Jurkat, Clone E6-1 (cell line): ENCODE measurements at regions not wholly inside any gene's neighbourhood (a gene's known extent, or its start where the extent isn't known, plus 50 kb on each side); places are given as distances from the start of the nearest gene placed in this dataset.
"Not testable (repeated sequence)": the region's sequence is repeated elsewhere in the genome, so short reads cannot be mapped to it uniquely, and the experiment has no call there.

Source experiments
- DNase-seq: peaks from one replicate; pipeline ENCODE4 v3.0.0-alpha.2; 2011; ENCODE audit warnings: low read depth, low spot score
- H3K4me3 ChIP-seq: 2 replicates; pipeline ENCODE4 v1.5.1; 2011; ENCODE audit warnings: mild to moderate bottlenecking, low read length, control low read depth, moderate library complexity

DNA sequence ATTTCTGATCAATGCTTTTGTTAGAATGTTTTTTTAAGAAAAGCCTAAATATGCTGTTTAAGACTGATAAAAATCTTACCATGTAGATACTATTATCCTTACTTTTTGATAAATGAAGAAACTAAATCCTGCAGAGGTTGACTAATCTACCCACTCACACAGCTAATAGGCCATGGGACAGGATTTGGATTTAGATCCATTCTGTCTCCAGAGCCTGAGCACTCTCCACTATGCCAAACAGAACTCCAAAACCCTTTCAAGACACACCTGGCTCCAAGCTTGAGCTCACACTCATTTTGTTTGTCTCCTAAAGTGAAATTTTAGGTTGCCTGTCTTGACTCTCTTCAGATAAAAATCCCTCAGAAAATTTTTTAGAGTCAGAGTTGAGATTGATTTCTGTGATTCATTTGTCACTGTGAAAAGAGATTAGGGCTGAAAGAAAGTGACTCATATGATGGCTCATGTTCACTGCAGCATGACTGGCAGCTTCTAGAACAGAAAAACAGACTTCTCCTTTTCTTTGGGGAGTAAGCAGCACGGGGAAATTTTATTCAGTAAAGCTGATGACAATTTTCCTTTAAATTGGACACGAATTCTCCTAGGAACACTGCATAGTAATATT lies 132.3 kb upstream of the POT1 start:
- H3K4me3 ChIP-seq = no peak overlapping the region
- no peak for DNase-seq

DNA sequence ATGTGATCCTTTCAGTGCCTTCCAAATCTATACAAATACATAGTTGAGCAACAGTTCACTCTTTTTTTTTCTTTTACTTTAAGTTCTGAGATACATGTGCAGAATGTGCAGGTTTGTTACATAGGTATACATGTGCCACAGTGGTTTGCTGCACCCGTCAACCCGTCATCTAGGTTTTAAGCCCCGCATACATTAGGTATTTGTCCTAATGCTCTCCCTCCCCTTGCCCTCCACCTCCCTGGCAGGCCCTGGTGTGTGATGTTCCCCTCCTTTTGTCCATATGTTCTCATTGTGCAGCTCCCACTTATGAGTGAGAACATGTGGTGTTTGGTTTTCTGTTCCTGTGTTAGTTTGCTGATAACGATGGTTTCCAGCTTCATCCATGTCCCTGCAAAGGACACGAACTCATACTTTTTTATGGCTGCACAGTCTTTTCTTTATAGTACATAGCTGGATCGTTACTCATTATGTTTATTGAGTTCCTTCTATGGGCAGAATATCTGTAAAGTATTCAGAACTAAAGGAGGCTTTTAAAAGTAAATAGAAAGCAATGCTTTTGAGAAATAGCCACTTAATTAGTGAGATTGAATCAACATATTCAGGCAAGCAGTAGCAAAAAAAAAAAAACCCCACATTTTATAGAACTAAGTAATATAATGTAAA lies 131.6 kb upstream of the POT1 start:
- not testable (repeated sequence) for H3K4me3 ChIP-seq, DNase-seq

DNA sequence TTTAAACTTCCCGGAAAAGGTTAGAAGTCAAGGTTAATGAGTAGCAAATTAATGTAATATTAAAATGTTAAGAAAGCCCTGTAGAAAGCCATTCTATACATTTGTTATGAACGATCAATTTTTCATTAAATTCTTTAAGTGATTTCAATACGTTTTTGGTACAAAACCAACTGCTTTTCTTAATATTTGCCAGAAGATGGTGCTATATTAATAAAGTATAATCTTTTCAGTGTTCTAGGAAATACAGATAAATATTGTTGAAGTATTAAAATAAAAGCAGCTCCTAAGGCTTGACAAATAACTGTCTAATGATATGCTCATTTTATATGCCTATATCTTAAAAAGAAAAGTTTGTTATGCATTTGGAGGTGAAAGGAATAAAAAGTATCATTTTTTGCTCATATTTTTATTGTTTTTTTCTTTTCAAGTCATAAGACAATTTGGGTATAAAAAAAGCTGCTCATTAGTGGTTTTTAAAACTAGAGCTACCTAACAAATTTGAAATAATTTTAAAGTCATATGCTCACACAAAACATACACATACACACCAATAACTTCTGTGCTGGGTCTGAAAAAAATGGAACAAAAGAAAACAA lies 130.3 kb upstream of the POT1 start:
- DNase-seq = no peak
- no peak overlapping the region for H3K4me3 ChIP-seq

DNA sequence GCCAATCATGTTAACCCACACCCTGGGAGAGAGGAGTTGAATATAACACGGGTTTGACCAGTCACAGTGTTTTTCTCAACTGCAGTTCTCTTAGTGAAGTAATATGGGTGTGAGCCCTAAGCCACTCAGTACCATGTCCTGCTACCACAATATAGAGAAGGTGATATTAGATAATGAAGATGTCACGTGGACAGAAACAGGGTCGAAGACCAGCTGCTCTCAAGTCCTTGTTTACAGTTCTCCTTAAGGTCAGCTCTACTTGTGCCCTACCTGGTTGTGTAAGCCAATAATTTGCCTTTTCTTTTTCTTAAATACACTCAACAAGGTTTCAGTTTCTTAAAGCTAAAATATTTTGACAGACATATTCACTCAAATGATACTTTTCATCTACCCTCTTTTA lies 128.3 kb upstream of the POT1 start:
- no peak for DNase-seq
- no peak overlapping the region for H3K4me3 ChIP-seq

DNA sequence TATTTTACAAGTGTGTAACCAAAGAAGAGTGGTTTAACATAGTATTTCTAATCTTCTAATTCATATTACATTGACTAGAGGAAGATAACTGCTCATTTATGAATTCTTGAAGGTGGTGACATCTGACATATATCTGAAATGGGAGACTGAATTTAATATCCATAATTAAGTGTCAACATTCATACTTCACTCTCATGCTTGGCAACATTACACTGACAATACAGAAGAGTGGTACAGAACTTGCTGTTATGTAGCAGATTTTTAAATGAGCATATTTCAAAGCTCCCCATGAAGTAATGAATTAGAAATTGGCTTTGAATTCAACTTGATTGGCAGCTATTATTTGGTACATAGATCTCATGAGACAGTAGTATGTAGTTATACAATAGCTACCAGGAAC lies 125.8 kb upstream of the POT1 start:
- H3K4me3 ChIP-seq = no peak overlapping the region
- DNase-seq = no peak

DNA sequence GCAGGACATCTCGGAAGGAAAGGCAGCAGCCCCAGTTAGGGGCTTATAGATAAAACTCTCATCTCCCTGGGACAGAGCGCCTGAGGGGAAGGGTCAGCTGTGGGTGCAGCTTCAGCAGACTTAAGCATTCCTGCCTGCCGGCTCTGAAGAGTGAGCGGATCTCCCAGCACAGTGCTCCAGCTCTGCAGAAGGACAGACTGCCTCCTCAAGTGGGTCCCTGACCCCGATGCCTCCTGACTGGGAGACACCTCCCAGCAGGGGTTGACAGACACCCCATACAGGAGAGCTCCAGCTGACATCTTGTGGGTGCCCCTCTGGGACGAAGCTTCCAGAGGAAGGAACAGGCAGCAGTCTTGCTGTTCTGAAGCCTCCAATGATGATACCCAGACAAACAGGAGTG lies 117.1 kb upstream of the POT1 start:
- H3K4me3 ChIP-seq = no peak overlapping the region
- no peak for DNase-seq

DNA sequence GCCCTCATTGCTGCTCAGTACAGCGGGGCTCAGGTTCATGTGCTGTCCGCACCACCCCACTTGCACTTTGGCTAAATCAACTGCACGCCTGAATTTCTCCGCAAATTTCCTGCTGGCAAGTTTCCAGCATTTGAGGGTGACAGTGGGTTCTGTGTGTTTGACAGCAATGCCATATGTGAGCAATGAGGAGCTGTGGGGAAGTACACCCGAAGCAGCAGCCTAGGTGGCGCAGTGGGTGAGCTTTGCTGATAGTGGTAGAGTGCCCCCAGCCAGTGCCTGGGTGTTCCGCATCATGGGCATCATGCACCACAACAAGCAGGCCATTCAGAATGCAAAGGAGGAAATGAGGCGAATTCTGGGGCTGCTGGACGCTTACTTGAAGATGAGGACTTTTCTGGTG lies 103.9 kb upstream of the POT1 start:
- DNase-seq = no peak
- no peak overlapping the region for H3K4me3 ChIP-seq

DNA sequence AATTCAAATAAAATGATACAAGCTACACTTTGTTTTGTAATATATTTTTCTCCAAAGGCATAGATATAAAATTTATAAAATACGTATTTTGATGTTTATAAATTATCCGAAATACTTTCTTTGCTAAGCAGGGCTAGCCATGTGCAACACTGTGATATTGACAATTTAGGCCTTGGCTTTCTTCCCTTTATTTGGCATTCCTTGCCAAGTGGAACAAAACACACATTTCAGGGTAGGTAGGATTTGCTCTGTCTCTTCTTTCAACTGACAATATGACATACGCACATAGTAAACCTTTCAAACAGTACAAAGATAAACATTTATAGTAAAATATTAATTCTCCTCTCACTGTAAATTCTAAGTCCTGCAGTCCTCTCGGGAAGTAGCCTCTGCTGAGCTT lies 103.3 kb upstream of the POT1 start:
- DNase-seq = no peak
- no peak overlapping the region for H3K4me3 ChIP-seq

DNA sequence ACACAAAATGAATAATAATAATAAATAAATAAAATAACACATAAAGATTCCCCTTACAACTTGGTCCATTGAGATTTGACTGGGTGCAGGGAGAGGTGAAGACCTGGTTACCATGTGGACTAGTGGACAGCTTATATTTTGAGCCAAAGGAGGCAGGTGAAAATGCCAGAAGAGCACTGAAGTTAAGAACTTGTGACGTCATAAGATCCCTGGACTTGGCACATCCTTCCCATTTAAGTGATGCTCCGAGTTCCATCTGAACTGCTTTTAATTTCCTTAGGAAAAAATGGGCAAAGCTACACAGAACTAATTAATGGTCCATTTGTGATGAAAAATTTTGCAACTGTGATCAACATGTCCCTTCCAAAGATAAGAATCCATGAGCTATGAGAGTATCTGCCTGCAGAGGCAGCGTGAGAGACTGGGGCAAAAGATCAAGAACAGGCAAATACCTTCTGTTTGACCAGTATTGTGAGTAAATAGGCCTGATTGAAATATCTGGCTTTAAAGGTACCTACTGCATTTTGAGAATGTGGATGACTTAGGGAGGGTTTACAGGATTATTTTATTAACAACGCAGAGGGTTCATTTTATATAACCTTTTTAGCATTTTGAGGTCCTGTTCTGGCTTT lies 101.2 kb upstream of the POT1 start:
- H3K4me3 ChIP-seq = no peak overlapping the region
- no peak for DNase-seq

- DNase-seq = no peak
- no peak overlapping the region for H3K4me3 ChIP-seq
Measured at GRCh38 chr7:125025620-125026019, 96.0 kb upstream of the POT1 start.

DNA sequence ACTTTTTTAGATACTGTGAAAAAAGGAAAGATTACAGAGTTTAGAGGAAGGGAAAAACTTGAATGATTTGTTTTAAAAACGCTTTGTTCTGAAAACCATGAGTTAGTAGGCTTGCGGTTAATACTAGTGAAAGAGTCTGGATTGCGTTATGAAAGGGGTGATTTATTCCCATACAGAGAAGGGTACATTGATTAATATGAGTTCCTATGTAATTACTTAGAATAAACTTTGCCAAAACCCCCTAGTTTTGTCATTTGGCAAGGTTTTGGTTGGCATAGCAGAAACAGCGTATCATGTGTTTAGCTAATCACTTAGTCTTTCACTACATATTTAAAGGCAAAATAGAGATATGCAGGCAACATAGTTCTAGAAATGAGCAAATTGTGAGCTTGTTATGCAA lies 91.2 kb upstream of the POT1 start:
- no peak overlapping the region for H3K4me3 ChIP-seq
- no peak for DNase-seq

- no peak overlapping the region for H3K4me3 ChIP-seq
- DNase-seq = no peak
Measured at GRCh38 chr7:125010540-125010939, 80.9 kb upstream of the POT1 start.

GRCh38 chr7:124996778-124997177 lies 67.2 kb upstream of the POT1 start:
- DNase-seq = no peak
- H3K4me3 ChIP-seq = no peak overlapping the region

GRCh38 chr7:124992851-124993562 lies 63.4 kb upstream of the POT1 start:
- no peak for DNase-seq
- H3K4me3 ChIP-seq = no peak overlapping the region

- no peak for DNase-seq
- no peak overlapping the region for H3K4me3 ChIP-seq
Measured at GRCh38 chr7:124989911-124990310, 60.3 kb upstream of the POT1 start.
